SU-DHL-6 (cell line): ENCODE measurements at regions not wholly inside any gene's neighbourhood (a gene's known extent, or its start where the extent isn't known, plus 50 kb on each side); places are given as distances from the start of the nearest gene placed in this dataset.
"Not testable (repeated sequence)": the region's sequence is repeated elsewhere in the genome, so short reads cannot be mapped to it uniquely, and the experiment has no call there.

Experiments
- H2AFZ ChIP-seq: fragments of 200-600 bp; sonication (generic); 2 replicates; pipeline ENCODE4 v1.6.1; 2014; ENCODE audit warnings: low read depth, mild to moderate bottlenecking, moderate library complexity, mixed read lengths, antibody characterized with exemption, low read length; ENCODE audit not compliant: severe bottlenecking
- H3F3A ChIP-seq: fragments of 200-600 bp; shearing (Covaris generic); 2 replicates; pipeline ENCODE4 v1.6.0; 2016; ENCODE audit warnings: antibody characterized with exemption, mild to moderate bottlenecking; ENCODE audit not compliant: insufficient read depth
- H3K27ac ChIP-seq: fragments of 200-600 bp; sonication (generic); 2 replicates; pipeline ENCODE4 v1.5.1; 2016; ENCODE audit warnings: low read depth, mild to moderate bottlenecking, low read length, moderate library complexity, mixed read lengths
- H3K27me3 ChIP-seq: fragments of 200-600 bp; sonication (generic), shearing (Covaris generic); 2 replicates; pipeline ENCODE4 v1.6.0; 2014; ENCODE audit warnings: mild to moderate bottlenecking, low read length
- H3K36me3 ChIP-seq: fragments of 200-600 bp; sonication (generic); 2 replicates; pipeline ENCODE4 v1.6.1; 2014; ENCODE audit warnings: mild to moderate bottlenecking, low read length, mixed read lengths
- H3K4me2 ChIP-seq: fragments of 300-600, 200-600 bp; shearing (Covaris generic), sonication (generic); 2 replicates; pipeline ENCODE4 v1.6.0; 2014; ENCODE audit warnings: low read length, low read depth, mild to moderate bottlenecking; ENCODE audit not compliant: poor library complexity, severe bottlenecking
- H3K4me3 ChIP-seq: fragments of 200-600 bp; sonication (generic); 2 replicates; pipeline ENCODE4 v1.5.1; 2014; ENCODE audit warnings: antibody characterized with exemption, low read length, mild to moderate bottlenecking, mixed read lengths; ENCODE audit not compliant: insufficient read depth, poor library complexity, severe bottlenecking
- H3K79me2 ChIP-seq: fragments of 200-600 bp; sonication (generic); 2 replicates; pipeline ENCODE4 v1.6.1; 2014; ENCODE audit warnings: mild to moderate bottlenecking, low read length, moderate library complexity; ENCODE audit not compliant: insufficient read depth
- H3K9ac ChIP-seq: fragments of 200-600 bp; sonication (generic); 2 replicates; pipeline ENCODE4 v1.7.0; 2014; ENCODE audit warnings: mild to moderate bottlenecking, low read length
- H3K9me2 ChIP-seq: fragments of 200-600 bp; sonication (generic); replicated peaks from 2 replicates; pipeline ENCODE4 v1.6.1; 2014; ENCODE audit warnings: low read length; ENCODE audit not compliant: insufficient read depth
- H3K9me3 ChIP-seq: fragments of 200-600 bp; sonication (generic); 2 replicates; pipeline ENCODE4 v1.6.1; 2014; ENCODE audit warnings: low read length, mixed read lengths; ENCODE audit not compliant: insufficient read depth
- H4K20me1 ChIP-seq: fragments of 200-600 bp; sonication (generic); 2 replicates; pipeline ENCODE4 v1.6.1; 2014; ENCODE audit warnings: low read depth, mild to moderate bottlenecking, antibody characterized with exemption, low read length, moderate library complexity, mixed read lengths
- EZH2phosphoT487 ChIP-seq: fragments of 200-600 bp; sonication (generic), shearing (Covaris generic); conservative IDR thresholded peaks from 2 replicates; pipeline ENCODE4 v1.6.1; 2018; ENCODE audit warnings: mild to moderate bottlenecking, antibody characterized with exemption, low read length, moderate library complexity, mixed read lengths
- TF ChIP-seq, protein P1 (sequence below): fragments of 200-600 bp; sonication (generic); IDR thresholded peaks from one replicate; pipeline ENCODE4 v1.5.1; 2017; ENCODE audit warnings: antibody characterized with exemption, mild to moderate bottlenecking, low read length, moderate library complexity; ENCODE audit not compliant: insufficient read depth, poor library complexity, severe bottlenecking

DNA sequence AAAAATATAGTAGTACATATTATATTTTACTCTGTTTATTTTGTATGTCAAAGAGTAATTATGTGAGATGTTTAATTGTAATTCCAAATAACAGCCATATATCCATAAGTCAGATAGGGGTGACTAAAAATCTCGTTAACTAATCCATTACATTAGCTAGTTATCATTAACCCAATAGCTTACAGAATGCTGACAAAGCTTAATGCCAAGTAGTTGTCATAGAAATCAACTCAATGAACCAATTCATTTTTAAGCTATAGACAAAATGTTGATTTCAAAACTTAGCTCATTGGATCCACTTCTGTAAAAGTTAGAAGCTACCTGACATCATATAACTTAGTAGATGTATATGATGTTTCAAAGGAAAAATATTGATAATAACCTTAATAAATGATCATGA is 206.7 kb upstream of the SLITRK1 start:
- Histone ChIP-seq H3K79me2 (no peaks in the 10 kb centered on the region), H3K36me3 (no peaks in the 10 kb centered on the region), H4K20me1 (no peaks in the 10 kb centered on the region), H3K4me2 (no peak overlapping the region), H3K9me3 (no peaks in the 10 kb centered on the region), H3K27me3 (no peaks in the 10 kb centered on the region), H3K9me2 (no peaks in the 10 kb centered on the region), H2AFZ (no peak overlapping the region), H3K27ac (no peak overlapping the region), H3K4me3 (no peak overlapping the region), H3F3A (no peaks in the 10 kb centered on the region), H3K9ac (no peak overlapping the region)
- TF ChIP-seq, protein P1, sequence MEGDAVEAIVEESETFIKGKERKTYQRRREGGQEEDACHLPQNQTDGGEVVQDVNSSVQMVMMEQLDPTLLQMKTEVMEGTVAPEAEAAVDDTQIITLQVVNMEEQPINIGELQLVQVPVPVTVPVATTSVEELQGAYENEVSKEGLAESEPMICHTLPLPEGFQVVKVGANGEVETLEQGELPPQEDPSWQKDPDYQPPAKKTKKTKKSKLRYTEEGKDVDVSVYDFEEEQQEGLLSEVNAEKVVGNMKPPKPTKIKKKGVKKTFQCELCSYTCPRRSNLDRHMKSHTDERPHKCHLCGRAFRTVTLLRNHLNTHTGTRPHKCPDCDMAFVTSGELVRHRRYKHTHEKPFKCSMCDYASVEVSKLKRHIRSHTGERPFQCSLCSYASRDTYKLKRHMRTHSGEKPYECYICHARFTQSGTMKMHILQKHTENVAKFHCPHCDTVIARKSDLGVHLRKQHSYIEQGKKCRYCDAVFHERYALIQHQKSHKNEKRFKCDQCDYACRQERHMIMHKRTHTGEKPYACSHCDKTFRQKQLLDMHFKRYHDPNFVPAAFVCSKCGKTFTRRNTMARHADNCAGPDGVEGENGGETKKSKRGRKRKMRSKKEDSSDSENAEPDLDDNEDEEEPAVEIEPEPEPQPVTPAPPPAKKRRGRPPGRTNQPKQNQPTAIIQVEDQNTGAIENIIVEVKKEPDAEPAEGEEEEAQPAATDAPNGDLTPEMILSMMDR = no peak
- TF ChIP-seq EZH2phosphoT487 = no peak

DNA sequence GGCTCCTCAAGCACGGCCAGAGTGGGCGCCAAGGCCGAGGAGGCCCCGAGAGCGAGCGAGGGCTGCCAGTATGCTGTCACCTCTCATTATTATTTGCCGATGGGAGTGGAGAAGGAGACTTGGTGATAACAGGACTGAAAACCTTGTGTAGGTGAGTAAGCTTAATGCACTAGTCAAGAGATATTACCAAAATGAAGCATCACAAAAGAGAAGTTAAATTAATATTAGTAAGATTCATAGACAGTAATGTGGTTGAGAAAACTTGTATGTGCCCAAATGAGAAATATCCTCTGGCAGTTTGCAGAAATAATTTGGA is 204.5 kb upstream of the SLITRK1 start:
- no peaks in the 10 kb centered on the region for H3K36me3 ChIP-seq
- H3K27ac ChIP-seq = no peak overlapping the region
- no peaks in the 10 kb centered on the region for H3F3A ChIP-seq
- H3K9me2 ChIP-seq = no peaks in the 10 kb centered on the region
- H4K20me1 ChIP-seq = no peaks in the 10 kb centered on the region
- H3K27me3 ChIP-seq = no peaks in the 10 kb centered on the region
- H3K4me2 ChIP-seq = no peak overlapping the region
- TF ChIP-seq, protein P1 = no peak
- TF ChIP-seq EZH2phosphoT487 = no peak
- no peaks in the 10 kb centered on the region for H3K9me3 ChIP-seq
- no peaks in the 10 kb centered on the region for H3K79me2 ChIP-seq
- no peak overlapping the region for H2AFZ ChIP-seq
- no peak overlapping the region for H3K4me3 ChIP-seq
- no peak overlapping the region for H3K9ac ChIP-seq

DNA sequence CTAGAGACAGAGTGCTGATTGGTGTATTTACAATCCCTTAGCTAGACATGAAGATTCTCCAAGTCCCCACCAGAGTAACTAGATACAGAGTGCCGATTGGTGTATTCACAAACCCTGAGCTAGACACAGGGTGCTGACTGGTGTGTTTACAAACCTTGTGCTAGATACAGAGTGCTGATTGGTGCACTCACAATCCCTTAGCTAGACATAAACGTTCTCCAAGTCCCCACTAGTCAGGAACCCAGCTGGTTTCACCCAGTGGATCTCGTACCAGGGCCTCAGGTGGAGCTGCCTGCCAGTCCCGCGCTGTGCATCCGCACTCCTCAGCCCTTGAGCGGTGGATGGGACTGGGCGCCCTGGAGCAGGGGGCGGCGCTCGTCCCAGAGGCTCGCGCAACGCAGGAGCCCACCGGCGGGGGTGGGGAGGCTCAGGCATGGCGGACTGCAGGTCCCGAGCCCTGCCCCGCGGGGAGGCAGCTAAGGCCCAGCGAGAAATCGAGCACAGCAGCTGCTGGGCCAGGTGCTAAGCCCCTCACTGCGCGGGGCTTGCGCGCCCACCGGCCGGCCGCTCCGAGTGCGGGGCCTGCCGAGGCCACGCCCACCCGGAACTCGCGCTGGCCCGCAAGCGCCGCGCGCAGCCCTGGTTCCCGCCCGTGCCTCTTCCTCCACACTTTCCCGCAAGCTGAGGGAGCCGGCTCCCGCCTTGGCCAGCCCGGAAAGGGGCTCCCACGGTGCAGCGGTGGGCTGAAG is 204.0 kb upstream of the SLITRK1 start:
- not testable (repeated sequence) for H3K4me3 ChIP-seq, H3F3A ChIP-seq, H3K4me2 ChIP-seq

DNA sequence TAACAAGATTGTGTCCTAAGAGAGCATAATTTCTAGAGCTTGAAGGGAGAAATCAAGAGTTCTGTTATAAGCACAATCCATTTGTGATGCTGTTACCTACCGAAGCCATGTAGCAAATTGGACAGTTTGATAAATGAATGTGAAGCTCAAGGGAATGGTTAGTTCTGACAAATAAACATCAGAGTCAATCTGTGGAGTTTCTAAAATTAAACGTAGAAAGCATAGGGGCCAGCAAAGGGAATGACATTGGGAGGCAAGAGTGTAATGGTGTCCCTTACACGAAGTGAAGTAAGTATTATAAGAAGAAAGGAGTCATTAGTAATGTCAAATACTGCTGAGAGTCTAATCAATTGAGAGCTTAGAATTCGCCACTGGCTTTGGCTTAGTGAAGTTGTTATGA is 200.2 kb upstream of the SLITRK1 start:
- no peak for TF ChIP-seq EZH2phosphoT487
- TF ChIP-seq, protein P1 = no peak
- no peak overlapping the region for H2AFZ ChIP-seq
- H3K27ac ChIP-seq = no peak overlapping the region

More for the DNA sequence above, 204.0 kb upstream of the SLITRK1 start:
- H3K27me3 ChIP-seq, H3K79me2 ChIP-seq, H3K9ac ChIP-seq, H2AFZ ChIP-seq, H3K9me2 ChIP-seq, H4K20me1 ChIP-seq, H3K27ac ChIP-seq, H3K9me3 ChIP-seq, H3K36me3 ChIP-seq: not testable (repeated sequence)

More for the DNA sequence above, 200.2 kb upstream of the SLITRK1 start:
- Histone ChIP-seq H3K9ac (no peak overlapping the region), H3K79me2 (no peaks in the 10 kb centered on the region), H3K4me3 (no peak overlapping the region), H3F3A (no peaks in the 10 kb centered on the region), H3K4me2 (no peak overlapping the region), H3K9me3 (no peaks in the 10 kb centered on the region), H4K20me1 (no peaks in the 10 kb centered on the region), H3K9me2 (no peaks in the 10 kb centered on the region), H3K36me3 (no peaks in the 10 kb centered on the region), H3K27me3 (no peaks in the 10 kb centered on the region)
